Mucosa of rectum (tissue), 2 donors: ENCODE measurements at regions not wholly inside any gene's neighbourhood (a gene's known extent, or its start where the extent isn't known, plus 50 kb on each side); places are given as distances from the start of the nearest gene placed in this dataset.

Source experiments
- H3K27ac ChIP-seq, 2 donors: one replicate each; pipeline ENCODE4 v1.7.0; 2013; ENCODE audit warnings: inconsistent platforms in 2 of 2, low read depth in 2 of 2, low read length in 2 of 2
- H3K27me3 ChIP-seq, 2 donors: one replicate each; pipeline ENCODE4 v1.7.0; 2013; ENCODE audit warnings: low read length in 2 of 2; ENCODE audit not compliant: control insufficient read depth in 2 of 2, insufficient read depth in 2 of 2
- H3K36me3 ChIP-seq, 2 donors: one replicate each; pipeline ENCODE4 v1.7.0; 2013; ENCODE audit warnings: low read length in 2 of 2; ENCODE audit not compliant: control insufficient read depth in 2 of 2, insufficient read depth in 2 of 2
- H3K4me1 ChIP-seq, 2 donors: one replicate each; pipeline ENCODE4 v1.7.0; 2013; ENCODE audit warnings: low read length in 2 of 2, mild to moderate bottlenecking in 1 of 2; ENCODE audit not compliant: control insufficient read depth in 2 of 2, insufficient read depth in 2 of 2
- H3K4me3 ChIP-seq, 2 donors: one replicate each; pipeline ENCODE4 v1.7.0; 2013; ENCODE audit warnings: low read length in 2 of 2
- H3K9ac ChIP-seq, 2 donors: one replicate each; pipeline ENCODE4 v1.7.0; 2013; ENCODE audit warnings: low read length in 2 of 2, low read depth in 1 of 2, mild to moderate bottlenecking in 1 of 2
- H3K9me3 ChIP-seq, 2 donors: one replicate each; pipeline ENCODE4 v1.7.0; 2013; ENCODE audit warnings: low read length in 2 of 2; ENCODE audit not compliant: control insufficient read depth in 2 of 2
- donor health status: healthy.
- donor health status: Normal muscosa, but diverticular disease.

DNA sequence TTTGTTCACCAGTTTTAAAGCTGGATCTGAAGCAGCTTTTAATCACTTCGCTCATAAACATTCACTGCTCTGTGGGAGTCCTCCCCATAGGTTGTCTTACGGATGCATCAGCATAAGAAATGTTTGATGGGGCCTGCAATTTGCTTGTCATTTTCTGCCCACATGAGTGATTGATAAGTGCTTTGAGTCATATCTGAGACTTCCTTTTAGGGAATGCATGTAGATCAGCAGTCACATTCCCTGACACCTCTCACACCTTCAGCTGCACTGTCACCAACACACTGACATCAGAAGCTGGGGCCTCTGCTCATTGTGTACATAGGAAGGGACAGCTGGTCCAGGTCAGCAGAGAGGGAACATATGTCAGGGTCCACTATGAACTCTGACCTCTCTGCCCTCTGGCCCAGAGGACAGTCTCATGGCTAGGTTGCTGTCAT, 84.1 kb upstream of the SPATA31D4 start:
- no peaks in the 10 kb centered on the region for H3K36me3 ChIP-seq
- no peaks in the 10 kb centered on the region for H3K27me3 ChIP-seq
- H3K4me1 ChIP-seq: peaks cover 0 to 3% of the 10 kb centered on the region in 2 donors
- no peak overlapping the region for H3K9ac ChIP-seq
- H3K9me3 ChIP-seq: no peaks in the 10 kb centered on the region
- H3K4me3 ChIP-seq: no peak overlapping the region
- no peak overlapping the region for H3K27ac ChIP-seq

GRCh38 chr9:81847181-81847915, 80.9 kb upstream of the SPATA31D4 start:
- H3K27ac ChIP-seq: no peak overlapping the region

GRCh38 chr9:81848472-81848871, 79.8 kb upstream of the SPATA31D4 start:
- Histone ChIP-seq H3K36me3 (no peaks in the 10 kb centered on the region), H3K4me1 (peaks cover 0 to 3% of the 10 kb centered on the region in 2 donors), H3K9ac (no peak overlapping the region), H3K9me3 (no peaks in the 10 kb centered on the region), H3K4me3 (no peak overlapping the region), H3K27ac (no peak overlapping the region), H3K27me3 (no peaks in the 10 kb centered on the region)

More at GRCh38 chr9:81847181-81847915, 80.9 kb upstream of the SPATA31D4 start:
- Histone ChIP-seq H3K9ac (no peak overlapping the region), H3K27me3 (no peaks in the 10 kb centered on the region), H3K4me1 (peaks cover 0 to 3% of the 10 kb centered on the region in 2 donors), H3K4me3 (no peak overlapping the region), H3K36me3 (no peaks in the 10 kb centered on the region), H3K9me3 (no peaks in the 10 kb centered on the region)

DNA sequence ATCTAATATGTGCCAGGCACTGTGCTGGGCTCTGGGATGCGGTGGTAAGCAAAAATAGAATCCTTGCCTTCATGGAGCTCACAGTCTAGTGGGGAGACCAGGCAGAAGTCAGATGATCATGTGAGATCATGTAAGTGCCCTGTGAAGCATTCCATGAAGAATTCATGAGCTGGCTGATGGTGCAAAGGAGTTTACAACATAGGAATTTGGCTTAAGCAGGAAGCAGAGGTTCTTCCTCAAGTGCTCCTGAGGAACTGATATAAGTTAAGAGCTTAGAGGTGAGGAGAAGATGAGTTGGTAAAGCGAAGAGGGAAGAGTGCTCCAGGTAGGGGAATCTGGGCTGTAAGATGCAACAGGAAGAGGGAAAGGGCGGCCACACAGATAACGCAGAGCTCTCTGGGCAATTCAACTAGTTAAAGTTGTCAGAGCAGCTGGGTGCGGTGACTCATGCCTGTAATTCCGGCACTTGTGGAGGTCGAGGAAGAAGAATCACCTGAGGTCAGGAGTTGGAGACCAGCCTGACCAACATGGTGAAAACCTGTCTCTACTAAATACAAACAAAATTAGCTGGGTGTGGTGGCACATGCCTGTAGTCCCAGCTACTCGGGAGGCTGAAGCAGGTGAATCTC, 78.5 kb upstream of the SPATA31D4 start:
- Histone ChIP-seq H3K9me3 (no peaks in the 10 kb centered on the region), H3K27me3 (no peaks in the 10 kb centered on the region), H3K4me3 (no peak overlapping the region), H3K9ac (no peak overlapping the region), H3K27ac (no peak overlapping the region), H3K4me1 (peaks cover 0 to 3% of the 10 kb centered on the region in 2 donors), H3K36me3 (no peaks in the 10 kb centered on the region)

DNA sequence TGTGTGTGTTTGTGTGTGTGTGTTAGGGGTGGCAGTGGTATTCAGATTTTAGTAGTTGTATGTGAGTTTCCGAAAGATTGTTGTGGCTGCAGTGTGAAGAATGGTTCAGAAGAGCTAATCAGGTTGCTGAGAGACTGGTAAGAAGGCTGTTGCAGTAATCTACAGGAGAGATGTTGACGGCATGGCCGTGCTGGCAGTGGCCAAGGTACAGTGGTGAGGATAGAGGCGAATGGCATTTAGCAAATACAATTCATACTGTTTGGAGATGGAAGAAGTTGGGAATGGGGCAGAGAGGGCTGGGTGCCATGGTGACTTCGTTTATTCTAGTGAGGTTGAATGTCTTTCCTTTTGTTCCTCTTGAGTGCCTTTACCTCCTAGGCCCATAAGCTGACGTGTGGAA, 77.5 kb upstream of the SPATA31D4 start:
- Histone ChIP-seq H3K4me1 (peaks cover 0 to 3% of the 10 kb centered on the region in 2 donors), H3K27me3 (no peaks in the 10 kb centered on the region), H3K4me3 (no peak overlapping the region), H3K9me3 (no peaks in the 10 kb centered on the region), H3K9ac (no peak overlapping the region), H3K36me3 (no peaks in the 10 kb centered on the region), H3K27ac (no peak overlapping the region)

GRCh38 chr9:81851340-81851739, 76.9 kb upstream of the SPATA31D4 start:
- Histone ChIP-seq H3K9ac (no peak overlapping the region), H3K9me3 (no peaks in the 10 kb centered on the region), H3K4me3 (no peak overlapping the region), H3K27me3 (no peaks in the 10 kb centered on the region), H3K27ac (no peak overlapping the region), H3K36me3 (no peaks in the 10 kb centered on the region), H3K4me1 (peaks cover 0 to 3% of the 10 kb centered on the region in 2 donors)

DNA sequence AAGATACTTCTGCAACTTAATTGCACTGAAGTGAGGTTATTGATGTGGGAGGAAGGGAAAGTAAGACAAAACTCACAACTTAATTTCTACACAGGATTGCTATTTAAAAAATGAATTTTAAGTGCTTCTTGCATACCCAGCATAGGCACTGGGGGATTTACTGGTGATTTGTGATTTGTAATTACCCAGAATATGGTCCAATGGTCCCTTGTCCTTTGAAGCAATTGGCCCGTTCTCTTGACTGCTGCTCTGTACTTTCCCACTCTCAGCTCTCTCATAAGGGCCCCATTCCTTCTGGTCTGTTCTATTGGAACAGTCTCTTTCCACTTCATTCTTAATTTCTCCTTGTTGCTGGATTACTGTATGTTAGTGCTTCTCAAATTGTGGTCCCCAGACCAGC, 75.4 kb upstream of the SPATA31D4 start:
- Histone ChIP-seq H3K27me3 (no peaks in the 10 kb centered on the region), H3K9me3 (no peaks in the 10 kb centered on the region), H3K4me1 (peaks cover 0 to 3% of the 10 kb centered on the region in 2 donors), H3K9ac (no peak overlapping the region), H3K4me3 (no peak overlapping the region), H3K36me3 (no peaks in the 10 kb centered on the region), H3K27ac (no peak overlapping the region)

- H3K9me3 ChIP-seq: no peaks in the 10 kb centered on the region
- H3K4me1 ChIP-seq: no peaks in the 10 kb centered on the region
- H3K4me3 ChIP-seq: no peak overlapping the region
- H3K27ac ChIP-seq: no peak overlapping the region
- no peak overlapping the region for H3K9ac ChIP-seq
- H3K27me3 ChIP-seq: no peaks in the 10 kb centered on the region
- no peaks in the 10 kb centered on the region for H3K36me3 ChIP-seq
Observed at GRCh38 chr9:81855538-81855937, 72.7 kb upstream of the SPATA31D4 start.

- Histone ChIP-seq H3K9me3 (no peaks in the 10 kb centered on the region), H3K4me1 (no peaks in the 10 kb centered on the region), H3K27me3 (no peaks in the 10 kb centered on the region), H3K9ac (no peak overlapping the region), H3K4me3 (no peak overlapping the region), H3K36me3 (no peaks in the 10 kb centered on the region), H3K27ac (no peak overlapping the region)
Observed at GRCh38 chr9:81858657-81859430, 69.4 kb upstream of the SPATA31D4 start.

- no peak overlapping the region for H3K4me3 ChIP-seq
- H3K4me1 ChIP-seq: no peaks in the 10 kb centered on the region
- H3K9me3 ChIP-seq: no peaks in the 10 kb centered on the region
- no peaks in the 10 kb centered on the region for H3K27me3 ChIP-seq
- no peak overlapping the region for H3K27ac ChIP-seq
- no peaks in the 10 kb centered on the region for H3K36me3 ChIP-seq
- H3K9ac ChIP-seq: no peak overlapping the region
Observed at GRCh38 chr9:81860581-81860980, 67.6 kb upstream of the SPATA31D4 start.
